GM19395 (cell line): ENCODE measurements at regions not wholly inside any gene's neighbourhood (a gene's known extent, or its start where the extent isn't known, plus 50 kb on each side); places are given as distances from the start of the nearest gene placed in this dataset.

ENCODE experiments used
- ATAC-seq: cut with Tn5 transposase; IDR thresholded peaks from one replicate; pipeline ENCODE4 v1.9.1; 2021; ENCODE audit warnings: mild to moderate bottlenecking, moderate library complexity; ENCODE audit not compliant: unreplicated experiment

DNA sequence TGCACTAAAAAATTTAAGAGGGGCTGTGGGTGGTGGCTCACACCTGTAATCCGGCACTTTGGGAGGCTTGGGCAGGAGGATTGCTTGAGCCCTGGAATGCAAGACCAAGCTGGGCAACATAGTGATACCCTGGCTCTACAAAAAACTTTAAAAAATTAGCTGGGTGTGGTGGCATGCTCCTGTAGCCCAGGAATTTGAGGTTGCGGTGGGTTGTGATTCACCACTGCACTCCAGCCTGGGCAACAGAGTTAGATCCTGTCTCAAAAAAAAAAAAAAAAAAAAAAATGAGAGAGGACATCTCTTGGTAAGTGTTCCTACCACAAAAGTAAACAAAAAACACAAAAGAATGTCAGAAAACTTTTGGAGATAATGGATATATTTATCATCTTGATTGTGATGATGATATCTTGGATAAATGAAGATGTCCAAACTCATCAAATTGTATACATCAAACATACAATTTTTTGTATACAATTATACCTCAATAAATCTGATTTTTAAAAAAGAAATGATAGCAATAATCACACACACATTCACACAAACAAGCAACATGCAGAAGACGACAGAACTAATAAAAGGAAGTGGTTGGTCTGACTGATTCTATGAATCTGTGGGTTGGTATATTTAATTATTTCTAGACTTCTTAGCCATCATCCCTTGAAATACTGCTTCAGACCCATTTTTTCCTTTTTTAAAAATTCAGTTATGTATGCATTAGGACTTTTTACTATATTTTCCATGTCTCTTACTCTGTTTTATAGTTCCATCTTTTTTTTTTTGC is 465.9 kb downstream of the PLA2G4A start:
- ATAC-seq, result no peak

DNA sequence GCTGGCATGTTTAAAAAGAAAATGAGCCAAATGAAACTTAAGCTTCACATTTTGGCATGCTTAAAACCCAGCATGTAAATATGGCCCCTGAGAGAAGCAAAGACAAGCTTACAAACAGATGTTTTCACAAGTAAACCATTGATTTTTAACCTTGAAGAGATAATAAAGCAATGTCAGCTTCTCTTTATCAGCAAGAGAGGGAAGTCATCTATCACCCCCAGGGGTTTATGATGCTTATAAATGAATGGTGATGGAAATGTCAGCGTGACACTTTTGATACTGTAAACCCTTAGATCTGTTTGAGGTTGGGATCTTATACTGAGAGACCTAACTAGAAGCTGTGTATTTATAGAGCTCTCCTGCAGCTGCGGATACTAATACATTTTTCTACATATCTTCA is 471.3 kb downstream of the PLA2G4A start:
- no peak for ATAC-seq

DNA sequence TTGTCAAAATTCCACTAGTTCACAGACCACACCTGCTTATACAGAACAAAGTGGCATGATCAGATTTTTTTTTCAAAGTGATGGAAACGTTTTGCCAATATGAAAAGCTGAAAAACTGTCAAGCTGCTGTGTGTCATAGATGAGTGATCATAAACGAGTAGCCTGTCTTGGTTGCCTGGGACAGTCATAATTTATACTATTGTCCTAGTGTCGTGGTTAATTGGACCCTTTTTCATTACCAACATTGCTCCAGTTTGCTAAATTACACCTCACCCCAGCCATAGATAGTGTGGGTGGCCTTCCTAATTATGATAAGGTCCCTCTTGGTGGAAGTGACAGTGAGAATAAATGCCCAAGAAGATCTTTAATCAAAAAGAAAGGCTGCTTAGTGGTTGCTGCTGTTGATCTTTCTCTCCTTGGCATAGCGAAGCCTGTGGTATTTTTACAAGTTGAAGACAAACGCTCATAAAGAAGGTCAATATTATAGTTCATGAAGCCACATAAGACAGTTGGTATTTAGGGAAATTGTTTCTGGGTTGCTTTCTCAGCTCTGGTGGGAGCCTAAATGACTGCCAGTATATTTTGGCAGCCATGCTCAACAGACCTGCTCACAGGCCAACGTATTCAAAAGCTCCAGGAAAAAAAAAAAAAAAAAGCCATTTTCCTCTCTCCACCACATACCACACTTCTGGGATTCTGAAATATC is 478.1 kb downstream of the PLA2G4A start:
- no peak for ATAC-seq

DNA sequence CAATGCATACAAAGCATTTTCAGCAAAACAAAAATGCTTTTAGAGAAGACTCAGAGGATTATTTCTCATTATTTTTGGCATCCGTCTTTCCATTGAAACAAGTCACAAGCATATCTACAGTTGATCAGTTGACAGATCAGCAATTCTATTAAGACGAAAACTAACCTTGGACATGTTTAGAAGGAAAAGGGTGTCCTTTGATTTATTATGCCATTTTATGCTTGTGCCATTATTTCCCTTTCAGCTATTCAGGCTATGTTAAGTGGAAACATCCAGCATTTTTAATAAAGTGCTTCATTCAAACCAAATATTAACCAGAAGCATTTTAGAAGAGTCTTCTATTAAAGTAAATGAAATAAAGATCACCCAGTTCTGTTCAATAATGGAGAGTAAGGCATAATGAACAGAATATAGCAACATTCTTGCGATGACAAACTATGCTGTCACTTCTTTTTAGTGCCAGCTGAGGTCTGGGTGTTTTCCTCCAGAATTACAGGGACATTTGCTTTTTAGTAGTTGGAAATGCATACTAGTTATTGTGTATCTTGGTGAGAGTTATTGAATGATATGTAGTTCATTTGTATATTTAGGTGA is 481.4 kb downstream of the PLA2G4A start:
- no peak for ATAC-seq

DNA sequence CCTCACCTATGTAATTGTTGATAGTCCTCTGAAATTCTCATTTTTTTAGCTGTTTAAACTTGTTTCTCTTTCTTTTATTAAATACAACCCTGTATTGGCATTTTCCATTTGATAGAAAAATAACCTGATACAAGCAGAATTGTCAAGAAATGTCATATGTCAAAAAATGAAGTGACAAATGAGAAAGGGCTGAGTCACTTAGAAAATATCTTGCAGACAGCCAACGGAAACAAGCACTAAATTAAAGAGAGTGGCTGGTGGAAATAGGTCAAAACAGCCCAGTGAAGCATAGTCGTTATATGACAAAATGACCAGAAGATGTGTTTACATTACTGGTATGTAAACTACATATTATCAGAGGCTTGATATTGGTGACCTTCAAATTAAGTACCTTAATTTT is 484.4 kb downstream of the PLA2G4A start:
- ATAC-seq, result no peak

DNA sequence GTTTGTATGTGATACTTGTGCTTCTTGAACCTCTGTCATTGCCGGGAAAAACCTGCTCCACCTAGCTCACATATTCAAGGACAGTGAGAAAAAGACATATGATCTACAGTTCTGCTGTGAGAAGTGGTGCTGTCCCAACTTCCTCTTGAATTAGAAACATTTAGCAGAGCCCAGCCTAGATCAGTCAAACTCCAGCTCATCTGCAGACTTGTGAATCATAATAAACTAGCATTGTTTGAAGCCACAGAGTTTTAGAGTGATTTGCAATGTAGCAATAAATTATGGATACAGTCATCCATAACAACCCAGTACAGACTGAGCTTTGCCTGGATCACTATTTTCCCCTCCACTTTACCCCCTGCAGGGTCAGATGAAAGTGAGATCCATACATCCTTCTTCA is 497.8 kb downstream of the PLA2G4A start:
- ATAC-seq, result no peak

DNA sequence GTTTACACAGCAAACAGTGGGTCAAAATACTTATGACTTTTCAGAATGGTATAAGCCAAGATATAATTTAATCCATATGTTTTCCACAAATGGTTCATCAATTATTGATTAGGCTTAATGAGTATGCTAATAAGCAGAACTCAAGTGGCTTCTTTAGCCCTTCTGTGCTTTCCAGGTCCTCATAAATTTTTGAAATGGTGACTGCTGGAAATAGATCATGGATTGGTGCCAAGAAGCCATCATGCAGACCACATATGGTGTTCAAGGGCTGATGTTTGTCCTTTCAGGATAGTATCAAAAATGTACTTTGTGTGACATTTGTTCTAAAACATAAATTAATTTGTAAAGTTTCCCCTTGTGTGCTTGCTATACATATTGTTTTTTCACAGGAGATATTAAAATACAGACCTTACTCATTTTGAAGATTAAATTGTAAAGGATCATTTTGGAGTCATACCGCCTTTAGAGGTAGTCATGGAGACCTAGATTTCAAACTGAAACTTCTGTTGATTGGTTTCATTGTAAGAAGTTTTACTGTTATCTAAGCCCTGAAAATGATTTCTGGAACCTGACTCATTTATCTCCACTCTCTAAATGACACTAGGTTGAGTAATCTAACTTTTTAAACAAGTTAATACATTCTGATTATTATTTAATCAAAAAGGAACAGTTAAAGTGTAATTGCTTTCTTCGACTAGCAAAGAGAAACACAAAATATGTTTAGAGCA is 507.9 kb downstream of the PLA2G4A start:
- no peak for ATAC-seq

DNA sequence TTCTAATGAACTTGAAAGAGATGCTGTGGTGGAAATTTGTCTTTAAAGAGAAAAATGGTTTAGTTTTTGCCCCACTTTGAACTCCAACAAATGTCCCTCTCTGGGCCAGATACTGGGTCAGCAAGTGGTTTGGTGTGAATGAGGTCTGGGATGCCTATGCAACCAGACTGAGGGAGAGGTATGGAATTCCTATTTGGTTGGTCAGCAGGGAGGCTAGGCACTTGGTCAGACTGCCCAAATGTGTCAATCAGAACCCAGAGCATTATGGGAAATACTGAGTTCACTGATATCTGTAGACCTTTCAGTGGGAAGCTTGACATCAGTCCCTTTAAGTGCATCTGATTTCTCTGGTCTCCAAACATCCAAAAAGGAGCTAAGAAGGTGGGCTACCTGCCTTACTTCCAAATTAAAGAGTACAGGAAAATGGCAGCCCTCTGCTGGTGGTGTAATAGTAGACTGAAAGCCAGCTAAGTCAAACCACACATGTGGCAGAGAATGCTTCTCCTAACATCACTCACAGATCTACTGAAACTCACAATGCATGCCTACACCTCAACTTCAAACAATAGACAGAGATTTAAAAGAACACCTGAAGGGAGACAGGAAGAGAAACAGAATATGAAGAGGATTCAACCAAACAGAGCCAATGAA is 510.1 kb downstream of the PLA2G4A start:
- ATAC-seq, result no peak

DNA sequence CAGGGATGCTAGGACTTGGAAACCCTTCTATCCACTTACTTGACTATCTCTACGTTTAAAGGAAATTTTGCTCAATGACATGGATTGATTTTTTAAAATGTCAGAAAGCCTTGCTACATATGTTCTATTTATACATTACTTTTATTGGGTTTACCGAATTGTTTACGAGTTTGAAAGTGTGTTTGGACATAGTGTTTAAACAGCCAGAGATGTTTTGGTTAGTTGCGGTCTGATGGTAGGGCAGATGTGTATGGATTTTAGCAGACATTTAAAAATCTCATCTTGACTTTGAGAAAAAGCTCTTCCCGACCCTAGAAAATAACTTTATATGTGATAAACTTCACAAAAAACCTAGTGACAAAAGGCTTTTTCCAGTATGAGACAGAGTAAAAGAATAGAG is 513.7 kb downstream of the PLA2G4A start:
- no peak for ATAC-seq

DNA sequence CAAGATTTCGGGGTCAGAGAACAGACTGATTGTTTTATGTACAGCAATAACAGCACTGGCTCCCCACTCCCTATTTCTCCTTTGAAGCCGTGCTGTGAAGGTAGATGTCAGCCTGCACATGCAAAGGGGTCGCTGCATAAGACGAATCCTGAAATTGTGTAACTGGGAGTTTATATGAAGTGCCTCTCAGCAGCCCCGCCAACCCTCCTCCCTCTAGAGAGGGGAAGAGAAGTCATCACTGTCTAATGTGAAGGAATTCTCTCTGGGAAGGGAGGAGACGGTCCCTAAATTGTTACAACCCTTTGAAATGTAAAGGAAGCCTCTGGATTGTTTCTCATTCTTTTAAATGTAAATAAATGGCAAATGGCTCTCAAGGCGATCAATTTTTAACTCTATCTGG is 545.3 kb downstream of the PLA2G4A start:
- no peak for ATAC-seq

DNA sequence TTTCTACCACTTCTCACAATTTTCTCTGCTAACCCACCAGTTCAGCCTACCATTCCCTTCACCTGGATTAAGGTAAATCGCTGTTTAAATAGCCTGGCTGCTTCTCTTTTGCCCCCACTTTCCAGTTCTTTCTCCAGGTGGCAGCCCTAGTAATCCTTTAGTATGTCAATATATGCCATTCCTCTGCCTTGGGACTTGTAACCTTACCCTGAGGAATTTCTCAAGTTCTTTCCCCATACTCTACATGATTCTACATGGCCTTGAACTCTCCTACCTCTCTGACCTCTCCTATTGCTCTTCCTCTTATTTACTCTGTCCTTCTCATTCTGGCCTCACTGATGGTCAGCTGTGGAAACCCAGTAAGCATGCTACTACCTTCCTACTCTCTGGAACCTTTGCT is 546.0 kb downstream of the PLA2G4A start:
- no peak for ATAC-seq

DNA sequence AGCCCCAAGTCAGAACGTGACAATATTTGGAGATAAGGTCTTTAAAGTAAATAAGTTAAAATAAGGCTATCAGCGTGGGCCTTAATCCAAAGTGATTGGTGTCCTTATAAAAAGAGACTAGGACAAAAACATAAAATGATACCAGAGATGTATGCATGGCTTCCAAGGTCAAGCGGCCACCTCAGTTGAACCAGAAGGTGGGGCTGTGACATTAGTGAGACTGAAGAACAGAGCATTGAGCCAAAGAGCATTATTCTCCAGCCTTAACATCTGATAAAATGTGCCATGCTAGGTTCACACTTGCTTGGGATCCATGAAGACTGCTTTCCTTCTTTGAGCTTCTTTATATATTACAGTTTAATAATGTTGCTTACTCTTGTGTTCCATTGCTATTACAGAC is 554.6 kb downstream of the PLA2G4A start:
- no peak for ATAC-seq

DNA sequence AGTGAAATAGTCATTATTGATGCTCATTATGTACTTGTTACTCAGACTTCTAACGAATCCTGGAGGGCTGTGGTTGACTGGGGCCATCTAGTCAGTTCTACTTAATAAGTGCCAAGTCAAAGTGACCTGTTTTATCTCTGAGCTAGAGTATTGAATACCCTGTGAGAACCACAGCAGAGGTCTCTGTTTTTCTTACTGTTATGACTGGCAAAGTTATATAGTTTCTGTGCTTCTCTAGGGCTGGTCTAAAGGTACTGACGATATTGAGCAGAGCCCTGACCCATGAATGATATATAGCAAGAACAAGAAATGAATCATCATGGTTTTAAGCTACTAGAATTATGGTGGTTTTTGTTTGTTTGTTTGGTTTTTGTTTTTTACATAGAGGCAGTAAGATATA is 555.8 kb downstream of the PLA2G4A start:
- ATAC-seq, result peak; percentile 85

DNA sequence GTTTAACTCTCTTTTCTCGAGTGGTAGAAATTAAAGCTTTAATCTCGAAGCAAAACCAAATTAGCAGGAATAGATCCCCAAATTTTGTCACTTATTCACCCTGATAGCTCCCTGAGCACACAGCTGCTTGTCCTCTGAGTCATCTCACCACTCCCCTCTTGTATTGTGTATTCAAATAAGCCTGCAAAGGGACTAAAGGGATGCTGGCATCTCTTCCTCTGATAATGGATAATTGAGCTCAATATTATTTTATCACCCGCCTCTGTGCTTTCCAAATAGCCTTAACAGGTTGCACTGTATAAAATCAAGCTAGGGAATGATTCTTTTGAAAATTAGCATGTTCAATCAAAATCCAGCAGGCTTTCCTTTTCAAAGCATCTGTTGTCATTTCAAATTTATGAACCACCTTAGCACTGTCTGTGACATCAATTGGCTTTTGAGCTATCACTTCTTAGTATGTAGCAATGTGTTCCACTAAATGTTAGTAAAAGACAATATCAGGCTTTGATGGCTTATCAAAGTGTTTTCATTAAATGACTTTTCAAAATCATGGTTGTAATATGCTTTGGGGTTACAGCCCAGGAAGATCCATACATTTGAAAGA is 561.6 kb downstream of the PLA2G4A start:
- no peak for ATAC-seq

DNA sequence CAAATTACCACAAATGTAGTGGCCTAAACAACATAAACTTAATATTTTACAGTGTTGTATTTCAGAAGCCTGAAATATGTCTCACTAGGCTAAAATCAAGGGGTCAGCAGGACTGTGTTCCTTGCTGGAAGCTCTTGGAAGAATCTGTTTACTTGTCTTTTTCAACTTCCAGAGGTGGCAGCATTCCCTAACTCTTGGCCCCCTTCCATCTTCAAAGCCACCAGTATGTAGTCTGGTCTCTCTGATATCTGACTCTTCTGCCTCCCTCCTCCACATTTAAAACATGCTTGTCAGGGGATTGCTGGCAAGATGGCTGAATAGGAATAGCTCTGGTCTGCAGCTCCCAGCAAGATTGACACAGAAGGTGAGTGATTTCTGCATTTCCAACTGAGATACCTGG is 567.5 kb downstream of the PLA2G4A start:
- ATAC-seq, result no peak

DNA sequence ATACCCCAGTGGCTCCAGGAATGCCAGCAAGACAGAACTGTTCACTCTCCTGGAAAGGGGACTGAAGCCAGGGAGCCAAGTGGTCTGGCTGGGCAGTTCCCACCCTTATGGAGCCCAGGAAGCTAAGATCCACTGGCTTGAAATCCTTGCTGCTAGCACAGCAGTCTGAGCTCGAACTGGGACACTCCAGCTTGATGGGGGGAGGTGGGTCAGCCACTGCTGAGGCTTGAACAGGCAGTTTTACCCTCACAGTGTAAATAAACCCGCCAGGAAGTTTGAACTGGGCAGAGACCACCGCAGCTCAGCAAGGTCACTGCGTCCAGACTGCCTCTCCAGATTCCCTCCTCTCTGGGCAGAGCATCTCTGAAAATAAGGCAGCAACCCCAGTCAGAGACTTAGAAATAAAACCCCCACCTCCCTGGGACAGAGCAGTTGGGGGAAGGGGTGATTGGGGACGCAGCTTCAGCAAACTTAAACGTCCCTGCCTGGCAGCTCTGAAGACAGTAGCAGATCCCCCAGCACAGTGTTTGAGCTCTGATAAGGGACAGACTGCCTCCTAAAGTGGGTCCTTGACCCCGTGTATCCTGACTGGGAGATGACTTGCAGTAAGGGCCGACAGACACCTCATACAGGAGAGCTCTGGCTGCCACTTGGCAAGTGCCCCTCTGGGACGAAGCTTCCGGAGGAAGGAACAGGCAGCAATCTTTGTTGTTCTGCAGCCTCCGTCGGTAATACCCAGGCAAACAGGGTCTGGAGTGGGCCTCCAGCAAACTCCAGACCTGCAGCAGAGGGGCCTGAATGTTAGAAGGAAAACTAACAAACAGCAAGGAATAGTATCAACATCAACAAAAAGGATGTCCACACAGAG is 568.4 kb downstream of the PLA2G4A start:
- ATAC-seq, result no peak

DNA sequence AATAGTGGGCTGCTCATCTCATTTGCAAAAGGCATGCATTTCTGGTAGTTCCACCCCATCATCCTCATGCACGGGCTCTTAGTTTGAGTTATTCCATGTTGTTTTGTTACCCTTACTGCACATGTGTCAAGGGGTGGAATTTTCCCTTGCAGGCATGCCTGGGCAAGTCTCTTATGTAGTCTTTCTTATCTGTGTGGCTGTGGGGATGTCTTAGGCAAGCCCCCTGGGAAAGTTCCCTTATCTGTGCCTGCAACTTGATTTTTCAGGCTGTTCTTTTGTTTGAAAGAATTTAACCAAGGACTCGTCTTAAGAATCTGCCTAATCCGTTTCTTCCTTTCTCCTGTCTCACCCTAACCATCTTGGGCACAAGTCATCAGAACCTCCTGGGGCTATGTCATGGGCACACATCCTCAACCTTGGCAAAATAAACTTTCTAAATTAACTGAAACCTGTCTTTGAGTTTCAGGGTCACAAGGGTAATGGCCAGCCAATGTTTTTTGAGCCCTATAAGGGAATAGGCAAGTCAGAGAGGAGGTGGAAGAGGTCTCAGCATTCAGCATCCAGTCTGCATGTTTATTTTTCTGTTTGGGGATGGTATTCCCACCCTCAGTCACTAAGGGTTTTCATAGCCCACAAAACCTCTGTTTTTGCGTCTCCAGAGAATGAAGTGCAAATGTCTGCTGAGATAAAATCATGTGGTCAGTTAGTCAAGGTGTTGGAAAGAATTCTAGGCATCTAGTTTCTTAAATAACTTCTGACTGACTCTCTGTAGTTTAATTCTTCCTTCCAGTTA is 579.7 kb downstream of the PLA2G4A start:
- ATAC-seq, result no peak

DNA sequence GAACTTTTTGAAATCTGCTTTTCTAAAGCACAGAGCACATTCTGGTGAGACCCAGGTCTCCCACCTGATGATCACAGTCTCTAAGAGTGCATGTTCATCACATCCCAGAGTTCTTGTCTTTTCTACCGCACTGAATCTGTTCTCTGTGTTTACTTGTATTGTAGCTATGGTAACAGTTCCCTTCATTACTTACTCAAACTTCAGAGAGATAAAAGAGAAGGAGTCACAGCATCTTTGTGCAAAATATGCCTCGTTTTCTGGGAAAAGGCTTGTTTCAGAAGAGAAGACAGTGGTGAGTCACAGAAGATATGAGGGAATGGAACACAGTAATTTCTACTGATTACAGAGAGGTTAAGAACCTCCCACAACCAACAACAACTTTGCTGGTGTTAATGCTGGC is 580.6 kb downstream of the PLA2G4A start:
- ATAC-seq, result no peak

DNA sequence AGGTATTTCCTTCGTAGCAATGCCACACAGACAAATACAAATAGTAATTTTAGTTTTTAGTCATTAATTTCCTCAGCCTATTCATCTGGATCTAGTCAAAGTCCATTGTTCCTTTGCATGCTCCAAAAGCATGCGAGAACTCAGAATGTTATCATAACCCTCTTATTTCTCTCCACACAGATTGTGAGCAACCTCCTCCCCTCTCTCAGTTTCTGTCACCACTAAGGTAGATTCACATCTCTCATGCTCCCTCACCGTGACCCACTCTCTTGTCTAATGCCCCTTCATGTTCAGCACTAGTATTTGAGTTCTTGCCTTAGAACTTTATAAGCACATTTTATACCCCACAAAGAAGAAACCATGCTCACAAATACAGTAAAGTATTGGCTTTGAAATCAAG is 582.4 kb downstream of the PLA2G4A start:
- peak; percentile 62 for ATAC-seq
